ENCODE measurements at regions not wholly inside any gene's neighbourhood (a gene's known extent, or its start where the extent isn't known, plus 50 kb on each side); places are given as distances from the start of the nearest gene placed in this dataset.

DNA sequence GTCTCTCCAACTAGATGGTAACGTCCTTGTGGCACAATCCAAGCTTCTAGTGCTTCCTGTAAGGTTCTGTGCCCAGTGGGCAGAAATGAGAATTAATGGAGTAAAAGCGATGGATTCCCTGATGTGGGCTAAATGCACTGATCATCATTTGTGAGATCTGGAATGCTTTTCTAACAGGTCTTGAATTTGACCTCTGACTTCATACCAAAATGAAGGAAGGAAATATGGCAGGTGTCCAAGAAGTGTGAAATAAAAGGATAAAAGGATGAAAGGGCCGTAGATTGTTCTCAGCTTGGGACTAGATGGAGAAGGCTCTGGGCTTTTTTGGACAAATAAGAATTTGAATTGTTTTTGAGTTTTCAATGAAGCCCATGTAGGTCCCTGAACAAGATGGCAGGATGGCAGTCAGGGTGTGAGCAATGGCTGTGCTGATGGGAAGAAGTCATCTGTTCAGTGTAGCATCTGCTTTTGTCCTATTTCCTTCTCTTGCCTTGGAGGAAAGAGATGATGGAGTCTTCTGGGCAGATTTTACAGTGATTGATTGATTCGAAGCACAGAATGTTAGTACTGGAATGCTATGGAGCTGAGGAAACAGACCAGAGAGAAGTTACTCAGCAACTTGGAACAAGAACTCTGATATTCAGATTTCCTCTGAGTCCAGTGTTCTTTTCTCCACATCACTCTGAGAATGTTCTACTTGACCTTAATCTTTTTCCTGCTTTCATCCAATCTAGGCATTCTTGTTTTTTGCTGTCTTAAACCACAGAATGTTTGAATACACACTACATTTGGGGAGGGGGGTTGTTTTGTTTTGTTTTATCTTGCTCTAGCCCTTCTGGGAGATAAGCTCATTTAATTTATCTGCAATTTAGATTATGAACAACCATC is 286.0 kb downstream of the HLX start:
- DNase-seq: no peak

DNA sequence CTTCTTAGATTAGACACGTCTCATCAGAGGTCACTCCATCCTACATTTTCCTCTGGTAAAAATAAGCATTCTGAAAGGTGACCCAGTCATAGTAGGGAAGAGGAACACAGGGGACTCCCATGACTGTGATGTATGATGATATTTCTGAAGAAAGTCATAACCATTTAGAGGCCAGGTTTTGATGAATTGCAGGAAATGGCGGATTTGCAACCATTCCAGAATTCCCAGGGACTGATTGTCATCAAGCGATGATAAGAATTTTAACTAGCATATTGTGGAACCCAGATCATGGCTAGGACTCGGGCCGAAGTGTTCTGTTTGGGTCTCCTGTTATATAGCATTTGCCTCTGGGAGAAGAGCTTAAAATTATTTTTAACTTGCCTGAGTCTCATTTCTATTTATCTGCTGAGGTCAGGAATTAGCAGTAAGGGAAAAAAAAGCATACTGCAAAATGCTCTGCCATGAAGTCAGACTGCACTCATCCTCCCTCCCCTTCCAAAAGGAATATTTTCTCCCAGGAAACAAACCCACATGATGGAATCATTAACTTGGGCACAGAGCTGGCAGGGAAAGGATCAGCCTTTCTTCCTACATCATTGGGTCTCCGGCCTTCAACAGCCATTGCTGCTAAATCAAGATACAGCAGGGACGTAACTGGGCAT is 286.7 kb downstream of the HLX start:
- DNase-seq: no peak

DNA sequence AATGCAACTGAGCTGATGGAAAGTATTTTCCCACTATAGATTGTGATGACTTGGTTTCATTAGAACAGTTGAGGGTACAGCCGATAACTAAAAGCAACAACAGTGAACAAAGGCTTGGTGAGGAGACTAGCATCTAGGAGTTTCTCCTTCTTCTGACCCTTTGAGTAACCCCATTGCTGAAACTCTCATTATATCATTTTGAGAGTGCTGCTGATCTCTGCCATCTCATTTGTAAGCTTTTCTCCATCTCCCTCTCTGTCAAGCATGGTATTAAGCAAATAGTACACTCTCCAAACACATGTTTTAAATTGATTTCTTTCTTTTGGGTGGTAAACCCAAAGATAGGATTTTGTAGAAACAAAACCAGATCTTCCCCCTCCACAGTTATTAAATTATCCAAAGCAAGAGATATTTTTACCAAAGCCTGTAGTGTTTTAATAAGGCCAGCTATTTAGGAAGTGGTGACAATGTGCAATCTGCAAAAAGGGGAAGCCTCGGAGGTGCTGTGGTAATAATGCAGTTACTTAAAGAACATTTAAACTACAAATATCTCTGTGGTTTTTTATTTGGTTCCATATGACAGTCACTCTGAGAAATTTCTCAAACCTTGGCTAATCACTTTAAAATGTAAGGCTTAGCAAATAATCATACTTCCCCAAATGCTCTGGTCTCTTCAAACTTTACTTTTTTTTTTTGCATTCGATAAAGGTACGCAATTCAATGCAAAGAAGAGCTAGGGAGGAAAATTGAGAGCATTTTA is 287.5 kb downstream of the HLX start:
- DNase-seq: peak; percentile 77

GRCh38 chr1:221169447-221169889 is 290.2 kb downstream of the HLX start:
- DNase-seq: no peak

DNA sequence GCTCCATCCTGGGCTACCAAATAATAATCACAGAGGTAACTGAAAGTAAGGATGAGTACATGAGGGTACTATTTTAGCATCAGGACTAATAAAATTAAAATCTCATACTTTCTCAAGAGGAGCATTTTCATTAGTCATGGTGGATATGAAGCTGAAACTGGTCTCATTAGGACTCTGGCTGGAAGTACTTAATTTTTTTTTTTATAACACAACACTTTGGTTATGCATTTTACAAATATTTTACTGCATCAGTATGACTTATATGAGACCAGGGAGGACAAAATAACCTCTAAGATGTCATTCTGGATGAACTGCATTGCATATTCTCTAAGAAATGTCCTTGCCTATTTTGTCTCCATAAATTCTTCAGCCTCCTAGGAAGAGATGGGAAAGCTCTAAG is 290.9 kb downstream of the HLX start:
- DNase-seq: no peak

DNA sequence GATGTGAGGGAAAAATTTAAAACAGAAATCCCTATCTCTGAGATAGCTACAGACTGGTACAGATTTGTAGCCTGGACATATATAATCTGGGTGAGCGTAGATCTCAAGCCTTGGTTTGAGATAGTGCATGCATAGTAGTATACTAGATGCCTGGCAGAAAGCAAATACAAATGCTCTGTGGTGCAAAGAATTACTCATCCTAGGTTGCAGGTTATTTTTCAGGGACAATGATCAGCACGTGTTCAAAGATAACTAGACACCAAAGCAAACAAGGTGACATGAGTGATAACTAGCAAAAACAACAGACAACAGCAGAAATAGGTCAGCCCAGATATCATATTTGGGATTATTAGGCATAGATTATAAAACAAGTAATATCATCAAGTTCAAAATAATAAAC is 292.5 kb downstream of the HLX start:
- DNase-seq: no peak

- no peak for DNase-seq
These were observed 293.6 kb downstream of the HLX start for GRCh38 chr1:221172841-221173240.

- no peak for DNase-seq
These were observed 295.2 kb downstream of the HLX start for GRCh38 chr1:221174330-221174993.

GRCh38 chr1:221175249-221175648 is 296.0 kb downstream of the HLX start:
- no peak for DNase-seq

- DNase-seq: no peak
These were observed 301.6 kb downstream of the HLX start for GRCh38 chr1:221180704-221181368.

DNA sequence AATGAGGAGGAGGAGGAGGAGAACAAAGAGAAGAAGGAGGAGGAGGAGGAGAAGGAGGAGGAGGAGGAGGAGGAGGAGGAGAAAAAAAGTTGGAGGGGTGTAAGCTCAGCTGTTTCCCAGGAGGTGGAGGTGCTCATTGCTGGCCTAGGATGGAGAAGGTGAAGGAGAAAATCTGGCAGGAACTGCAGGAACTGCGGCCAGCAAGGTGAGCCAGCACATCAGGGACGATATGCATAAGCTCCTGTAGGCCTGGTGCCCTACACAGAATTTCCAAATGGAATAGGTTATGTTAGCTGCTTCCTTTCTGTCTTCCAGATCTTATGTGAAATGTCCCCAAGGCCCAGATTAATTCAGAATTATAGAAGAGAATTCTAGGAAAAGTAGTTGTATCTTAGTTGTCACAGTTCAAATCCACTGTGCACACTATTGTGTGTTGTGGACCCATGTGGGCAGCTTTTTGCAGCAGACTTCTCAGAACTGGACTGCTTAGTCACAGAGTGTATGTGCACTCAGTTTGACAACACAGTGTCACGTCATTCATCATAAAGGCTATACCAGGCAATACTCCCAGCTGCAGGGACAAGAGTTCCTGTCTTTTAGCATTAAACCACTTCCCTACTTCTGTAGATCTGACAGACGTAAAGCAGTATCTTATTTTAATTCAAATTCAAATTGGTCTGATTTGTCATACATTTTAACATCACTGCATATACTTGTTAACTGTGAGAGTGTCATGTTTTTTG is 303.7 kb downstream of the HLX start:
- DNase-seq: no peak

DNA sequence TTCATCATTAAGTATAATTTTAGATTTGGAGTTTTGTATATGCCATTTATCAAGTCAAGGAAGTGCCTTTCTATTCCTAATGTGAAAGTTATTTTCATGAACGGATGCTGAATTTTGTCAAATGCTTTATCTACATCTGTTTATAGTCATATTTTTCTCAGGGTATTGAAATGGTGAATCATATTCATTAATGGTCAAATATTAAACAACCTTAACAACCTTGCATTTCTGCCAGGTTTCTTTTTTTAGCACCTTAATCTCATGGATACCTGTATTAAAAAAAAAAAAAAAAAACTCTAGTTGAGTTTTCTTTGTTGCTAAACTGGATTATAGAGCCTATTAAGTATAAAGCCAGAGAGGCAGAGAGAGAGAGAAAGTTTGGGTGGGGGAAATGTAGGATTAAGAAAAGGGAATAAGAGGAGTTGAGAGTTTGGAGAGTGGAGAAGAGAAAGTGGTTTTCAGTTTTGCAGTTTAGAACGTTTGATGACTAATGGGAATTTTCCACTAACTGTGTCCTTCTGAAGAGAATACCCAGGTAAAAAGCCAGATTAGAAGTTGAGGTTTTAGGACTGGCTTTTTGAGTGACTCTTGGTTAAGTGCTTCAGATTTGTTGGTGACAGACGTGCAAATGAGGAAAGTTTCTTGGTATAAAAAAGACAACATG is 305.0 kb downstream of the HLX start:
- no peak for DNase-seq

- DNase-seq: no peak
These were observed 307.9 kb downstream of the HLX start for GRCh38 chr1:221187174-221187573.

GRCh38 chr1:221188458-221188857 is 309.2 kb downstream of the HLX start:
- DNase-seq: no peak

DNA sequence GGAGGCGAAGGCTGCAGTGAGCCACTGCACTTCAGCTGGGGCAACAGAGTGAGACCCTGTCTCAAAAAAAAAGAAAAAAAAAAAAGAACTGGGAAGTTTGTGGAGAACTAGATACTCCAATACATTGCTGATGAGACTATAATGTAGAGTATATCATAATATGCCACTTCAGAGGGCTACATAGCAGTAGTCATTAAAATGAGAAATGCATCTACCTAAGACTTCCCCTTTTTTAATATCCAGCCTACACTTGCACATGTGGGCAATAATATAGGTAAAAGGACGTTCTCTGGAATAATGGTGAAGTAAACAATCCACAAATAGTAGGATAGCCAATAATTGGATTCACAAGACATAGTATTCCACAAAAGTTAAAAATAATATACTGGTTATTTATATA is 311.0 kb downstream of the HLX start:
- no peak for DNase-seq

- no peak for DNase-seq
These were observed 312.8 kb downstream of the HLX start for GRCh38 chr1:221192055-221192454.

GRCh38 chr1:221200464-221200863 is 321.2 kb downstream of the HLX start:
- no peak for DNase-seq

- no peak for DNase-seq
These were observed 322.5 kb downstream of the HLX start for GRCh38 chr1:221201773-221202172.

GRCh38 chr1:221203224-221204054 is 324.2 kb downstream of the HLX start:
- DNase-seq: peak; percentile 82
